ENCODE measurements at regions not wholly inside any gene's neighbourhood (a gene's known extent, or its start where the extent isn't known, plus 50 kb on each side); places are given as distances from the start of the nearest gene placed in this dataset.
"Not testable (repeated sequence)": the region's sequence is repeated elsewhere in the genome, so short reads cannot be mapped to it uniquely, and the experiment has no call there.

GRCh38 chrX:530726-531610, 99.6 kb upstream of the SHOX start:
- no peak for DNase-seq (ENCODE audit: low read depth in 1 of 2, low spot score in 2 of 2)
- Histone ChIP-seq H3K27ac (no peak overlapping the region), H3K9me3 (replicated peaks) (peaks cover 2% of the 10 kb centered on the region; the same call in 1 of the 2 replicates), H3K4me1 (replicated peaks) (no peaks in the 10 kb centered on the region), H3K36me3 (no peaks in the 10 kb centered on the region), H3K27me3 (replicated peaks) (no peaks in the 10 kb centered on the region), H3K4me3 (no peak overlapping the region)

- no peak overlapping the region for H3K27ac ChIP-seq
- H3K4me1 ChIP-seq (replicated peaks) = no peaks in the 10 kb centered on the region
- H3K9me3 ChIP-seq (replicated peaks) = peaks cover 2% of the 10 kb centered on the region; the same call in 1 of the 2 replicates
- H3K27me3 ChIP-seq (replicated peaks) = no peaks in the 10 kb centered on the region
- H3K36me3 ChIP-seq = no peaks in the 10 kb centered on the region
- no peak overlapping the region for H3K4me3 ChIP-seq
- DNase-seq (ENCODE audit: low read depth in 1 of 2, low spot score in 2 of 2) = no peak
Measured at GRCh38 chrX:531611-531936, 99.0 kb upstream of the SHOX start.

- DNase-seq (ENCODE audit: low read depth in 1 of 2, low spot score in 2 of 2) = no peak
- no peaks in the 10 kb centered on the region for H3K27me3 ChIP-seq (replicated peaks)
- no peaks in the 10 kb centered on the region; the same call in 1 of the 2 replicates for H3K9me3 ChIP-seq (replicated peaks)
- H3K36me3 ChIP-seq = no peaks in the 10 kb centered on the region
- H3K4me3 ChIP-seq = no peak overlapping the region
- H3K27ac ChIP-seq = no peak overlapping the region
- no peaks in the 10 kb centered on the region for H3K4me1 ChIP-seq (replicated peaks)
Measured at GRCh38 chrX:534804-535203, 95.8 kb upstream of the SHOX start.

- no peak for DNase-seq (ENCODE audit: low read depth in 1 of 2, low spot score in 2 of 2)
- Histone ChIP-seq H3K4me1 (replicated peaks) (no peaks in the 10 kb centered on the region), H3K4me3 (no peak overlapping the region), H3K27me3 (replicated peaks) (no peaks in the 10 kb centered on the region), H3K36me3 (no peaks in the 10 kb centered on the region), H3K27ac (no peak overlapping the region), H3K9me3 (replicated peaks) (peaks cover 5% of the 10 kb centered on the region)
Measured at GRCh38 chrX:536616-537015, 94.0 kb upstream of the SHOX start.

- Histone ChIP-seq H3K27ac (no peak overlapping the region), H3K4me3 (no peak overlapping the region), H3K4me1 (replicated peaks) (no peaks in the 10 kb centered on the region), H3K36me3 (no peaks in the 10 kb centered on the region), H3K27me3 (replicated peaks) (no peaks in the 10 kb centered on the region), H3K9me3 (replicated peaks) (peaks cover 5% of the 10 kb centered on the region)
- no peak for DNase-seq (ENCODE audit: low read depth in 1 of 2, low spot score in 2 of 2)
Measured at GRCh38 chrX:537151-537550, 93.4 kb upstream of the SHOX start.

- Histone ChIP-seq H3K4me3 (no peak overlapping the region), H3K27me3 (replicated peaks) (no peaks in the 10 kb centered on the region), H3K36me3 (no peaks in the 10 kb centered on the region), H3K27ac (no peak overlapping the region), H3K4me1 (replicated peaks) (no peaks in the 10 kb centered on the region), H3K9me3 (replicated peaks) (peaks cover 5% of the 10 kb centered on the region)
- no peak for DNase-seq (ENCODE audit: low read depth in 1 of 2, low spot score in 2 of 2)
Measured at GRCh38 chrX:538311-538710, 92.3 kb upstream of the SHOX start.

GRCh38 chrX:541006-541405, 89.6 kb upstream of the SHOX start:
- not testable (repeated sequence) for H3K27ac ChIP-seq; DNase-seq (ENCODE audit: low read depth in 1 of 2, low spot score in 2 of 2); H3K27me3 ChIP-seq (replicated peaks); H3K4me1 ChIP-seq (replicated peaks); H3K4me3 ChIP-seq; H3K36me3 ChIP-seq; H3K9me3 ChIP-seq (replicated peaks)

- no peak for DNase-seq (ENCODE audit: low read depth in 1 of 2, low spot score in 2 of 2)
- Histone ChIP-seq H3K27me3 (replicated peaks) (no peaks in the 10 kb centered on the region), H3K36me3 (no peaks in the 10 kb centered on the region), H3K4me1 (replicated peaks) (no peaks in the 10 kb centered on the region), H3K9me3 (replicated peaks) (peaks cover 10% of the 10 kb centered on the region; the same call in 1 of the 2 replicates), H3K27ac (no peak overlapping the region), H3K4me3 (no peak overlapping the region)
Measured at GRCh38 chrX:542179-542578, 88.4 kb upstream of the SHOX start.

- no peak overlapping the region for H3K27ac ChIP-seq
- H3K4me3 ChIP-seq = no peak overlapping the region
- no peak for DNase-seq (ENCODE audit: low read depth in 1 of 2, low spot score in 2 of 2)
- H3K4me1 ChIP-seq (replicated peaks) = no peaks in the 10 kb centered on the region
- H3K36me3 ChIP-seq = no peaks in the 10 kb centered on the region
- no peaks in the 10 kb centered on the region for H3K27me3 ChIP-seq (replicated peaks)
- H3K9me3 ChIP-seq (replicated peaks) = peaks cover 10% of the 10 kb centered on the region; the same call in 1 of the 2 replicates
Measured at GRCh38 chrX:545452-545885, 85.1 kb upstream of the SHOX start.

- Histone ChIP-seq H3K27ac (no peak overlapping the region), H3K27me3 (replicated peaks) (no peaks in the 10 kb centered on the region), H3K4me3 (no peak overlapping the region)
Measured at GRCh38 chrX:550514-550913, 80.1 kb upstream of the SHOX start.

GRCh38 chrX:551306-551705, 79.3 kb upstream of the SHOX start:
- Histone ChIP-seq H3K36me3 (no peaks in the 10 kb centered on the region), H3K27ac (no peak overlapping the region), H3K4me1 (replicated peaks) (no peaks in the 10 kb centered on the region), H3K27me3 (replicated peaks) (no peaks in the 10 kb centered on the region), H3K9me3 (replicated peaks) (peaks cover 8% of the 10 kb centered on the region), H3K4me3 (no peak overlapping the region)
- no peak for DNase-seq (ENCODE audit: low read depth in 1 of 2, low spot score in 2 of 2)

More at GRCh38 chrX:550514-550913, 80.1 kb upstream of the SHOX start:
- H3K36me3 ChIP-seq = no peaks in the 10 kb centered on the region
- no peaks in the 10 kb centered on the region for H3K4me1 ChIP-seq (replicated peaks)
- no peak for DNase-seq (ENCODE audit: low read depth in 1 of 2, low spot score in 2 of 2)
- peaks cover 8% of the 10 kb centered on the region for H3K9me3 ChIP-seq (replicated peaks)

- DNase-seq (ENCODE audit: low read depth in 1 of 2, low spot score in 2 of 2) = no peak
- peaks cover 5% of the 10 kb centered on the region for H3K9me3 ChIP-seq (replicated peaks)
Measured at GRCh38 chrX:552496-552895, 78.1 kb upstream of the SHOX start.

GRCh38 chrX:554271-554670, 76.3 kb upstream of the SHOX start:
- Histone ChIP-seq H3K27ac (no peak overlapping the region), H3K4me3 (no peak overlapping the region), H3K9me3 (replicated peaks) (peaks cover 5% of the 10 kb centered on the region), H3K27me3 (replicated peaks) (no peaks in the 10 kb centered on the region), H3K36me3 (no peaks in the 10 kb centered on the region), H3K4me1 (replicated peaks) (no peaks in the 10 kb centered on the region)
- DNase-seq (ENCODE audit: low read depth in 1 of 2, low spot score in 2 of 2) = no peak

More at GRCh38 chrX:552496-552895, 78.1 kb upstream of the SHOX start:
- no peak overlapping the region for H3K27ac ChIP-seq
- H3K4me3 ChIP-seq = no peak overlapping the region
- H3K27me3 ChIP-seq (replicated peaks) = no peaks in the 10 kb centered on the region
- H3K4me1 ChIP-seq (replicated peaks) = no peaks in the 10 kb centered on the region
- no peaks in the 10 kb centered on the region for H3K36me3 ChIP-seq

GRCh38 chrX:555725-556666, 74.6 kb upstream of the SHOX start:
- Histone ChIP-seq H3K4me3 (no peak overlapping the region), H3K27me3 (replicated peaks) (no peaks in the 10 kb centered on the region), H3K4me1 (replicated peaks) (no peaks in the 10 kb centered on the region), H3K36me3 (no peaks in the 10 kb centered on the region), H3K27ac (no peak overlapping the region), H3K9me3 (replicated peaks) (peaks cover 5% of the 10 kb centered on the region)
- no peak for DNase-seq (ENCODE audit: low read depth in 1 of 2, low spot score in 2 of 2)

All from SJSA1 (cell line).